MM.1S (cell line): ENCODE measurements at regions not wholly inside any gene's neighbourhood (a gene's known extent, or its start where the extent isn't known, plus 50 kb on each side); places are given as distances from the start of the nearest gene placed in this dataset.

Experiments used
- EZH2phosphoT487 ChIP-seq: fragments of 300-600 bp; sonication (generic); IDR thresholded peaks from 2 replicates; pipeline ENCODE4 v1.6.1; 2018; ENCODE audit warnings: antibody characterized with exemption, low read length
- TF ChIP-seq, protein P1 (sequence below): fragments of 300-600 bp; sonication (generic); IDR thresholded peaks from 2 replicates; pipeline ENCODE4 v1.5.1; 2016; ENCODE audit warnings: antibody characterized with exemption, low read length, mixed read lengths

DNA sequence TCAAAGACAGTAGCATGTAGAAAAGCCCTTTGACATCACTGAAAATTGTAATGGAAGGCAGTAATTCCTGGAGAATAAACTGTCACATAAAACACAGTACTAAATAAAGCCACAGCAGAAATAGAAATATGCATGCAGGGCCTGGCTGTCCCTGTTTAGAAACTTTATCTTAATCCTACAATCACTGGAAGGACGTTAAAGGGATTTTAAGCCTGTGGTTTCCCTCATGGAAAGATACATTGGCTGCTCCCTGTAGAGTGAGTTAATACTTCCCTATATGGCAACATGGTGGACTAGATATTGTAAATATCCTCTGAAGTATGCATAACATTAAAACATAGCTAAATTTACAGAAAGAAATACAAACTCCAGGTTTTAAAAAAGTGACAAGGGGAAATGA, 1334.9 kb upstream of the CELF2 start:
- no peak for TF ChIP-seq EZH2phosphoT487
- TF ChIP-seq, protein P1, sequence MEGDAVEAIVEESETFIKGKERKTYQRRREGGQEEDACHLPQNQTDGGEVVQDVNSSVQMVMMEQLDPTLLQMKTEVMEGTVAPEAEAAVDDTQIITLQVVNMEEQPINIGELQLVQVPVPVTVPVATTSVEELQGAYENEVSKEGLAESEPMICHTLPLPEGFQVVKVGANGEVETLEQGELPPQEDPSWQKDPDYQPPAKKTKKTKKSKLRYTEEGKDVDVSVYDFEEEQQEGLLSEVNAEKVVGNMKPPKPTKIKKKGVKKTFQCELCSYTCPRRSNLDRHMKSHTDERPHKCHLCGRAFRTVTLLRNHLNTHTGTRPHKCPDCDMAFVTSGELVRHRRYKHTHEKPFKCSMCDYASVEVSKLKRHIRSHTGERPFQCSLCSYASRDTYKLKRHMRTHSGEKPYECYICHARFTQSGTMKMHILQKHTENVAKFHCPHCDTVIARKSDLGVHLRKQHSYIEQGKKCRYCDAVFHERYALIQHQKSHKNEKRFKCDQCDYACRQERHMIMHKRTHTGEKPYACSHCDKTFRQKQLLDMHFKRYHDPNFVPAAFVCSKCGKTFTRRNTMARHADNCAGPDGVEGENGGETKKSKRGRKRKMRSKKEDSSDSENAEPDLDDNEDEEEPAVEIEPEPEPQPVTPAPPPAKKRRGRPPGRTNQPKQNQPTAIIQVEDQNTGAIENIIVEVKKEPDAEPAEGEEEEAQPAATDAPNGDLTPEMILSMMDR: no peak
